Neural crest cell (in vitro differentiated cells): ENCODE measurements at regions not wholly inside any gene's neighbourhood (a gene's known extent, or its start where the extent isn't known, plus 50 kb on each side); places are given as distances from the start of the nearest gene placed in this dataset.

ENCODE experiments used
- DNase-seq: peaks from one replicate; pipeline ENCODE4 v3.0.0; 2021; ENCODE audit warnings: low read depth, mixed read lengths, low spot score
- H3K27ac Mint-ChIP-seq: one replicate; pipeline ENCODE4 v1.8.0; 2021; ENCODE audit warnings: mild to moderate bottlenecking, mixed read lengths; ENCODE audit not compliant: unreplicated experiment
- H3K27me3 Mint-ChIP-seq: 2 replicates; pipeline ENCODE4 v1.8.0; 2021; ENCODE audit warnings: low read depth, mild to moderate bottlenecking, mixed read lengths
- H3K36me3 Mint-ChIP-seq: 2 replicates; pipeline ENCODE4 v1.8.0; 2021; ENCODE audit warnings: low read depth, mild to moderate bottlenecking, mixed read lengths
- H3K4me1 Mint-ChIP-seq: 2 replicates; pipeline ENCODE4 v1.8.0; 2021; ENCODE audit warnings: mixed read lengths
- H3K4me3 Mint-ChIP-seq: one replicate; pipeline ENCODE4 v1.8.0; 2021; ENCODE audit warnings: mild to moderate bottlenecking, mixed read lengths
- H3K9me3 Mint-ChIP-seq: 2 replicates; pipeline ENCODE4 v1.8.0; 2021; ENCODE audit warnings: mixed read lengths
- CTCF ChIP-seq: fragments of 200-600 bp; sonication (generic); conservative IDR thresholded peaks from 2 replicates; pipeline ENCODE4 v1.5.0; 2021; ENCODE audit warnings: antibody characterized with exemption, mild to moderate bottlenecking

GRCh38 chr1:208743361-208743760 lies 499.2 kb upstream of the PLXNA2 start:
- no peak for TF ChIP-seq CTCF
- H3K36me3 Mint-ChIP-seq, result peaks cover 2% of the 10 kb centered on the region

DNA sequence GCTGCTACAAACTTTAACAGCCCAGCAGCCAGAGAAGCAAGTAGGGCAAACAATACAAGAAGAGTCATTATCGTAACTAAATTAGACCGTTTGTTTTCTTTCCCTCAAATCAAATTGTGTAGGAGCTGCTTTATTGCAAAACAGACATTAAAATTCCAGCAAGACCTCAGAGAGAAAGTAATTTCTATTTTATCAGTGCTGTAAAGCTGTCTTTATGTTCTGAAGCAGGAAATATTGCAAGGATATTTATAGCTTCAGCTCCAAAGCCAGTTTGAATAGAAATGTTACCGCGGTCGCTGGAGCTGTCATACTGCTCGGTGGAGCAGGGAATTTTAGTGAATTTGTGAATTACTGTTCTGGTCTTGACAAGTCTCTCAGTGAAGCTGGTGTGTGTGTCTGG lies 503.8 kb upstream of the PLXNA2 start:
- Mint-ChIP-seq H3K9me3 (peaks cover 8% of the 10 kb centered on the region), H3K4me1 (no peaks in the 10 kb centered on the region), H3K4me3 (no peak overlapping the region), H3K36me3 (no peaks in the 10 kb centered on the region), H3K27me3 (no peaks in the 10 kb centered on the region), H3K27ac (no peak overlapping the region)
- no peak for TF ChIP-seq CTCF
- no peak for DNase-seq

More at GRCh38 chr1:208743361-208743760, 499.2 kb upstream of the PLXNA2 start:
- H3K4me1 Mint-ChIP-seq, result no peaks in the 10 kb centered on the region
- DNase-seq, result no peak
- H3K4me3 Mint-ChIP-seq, result no peak overlapping the region
- H3K9me3 Mint-ChIP-seq, result peaks cover 11% of the 10 kb centered on the region
- H3K27me3 Mint-ChIP-seq, result no peaks in the 10 kb centered on the region
- H3K27ac Mint-ChIP-seq, result no peak overlapping the region

GRCh38 chr1:208748387-208749165 lies 504.4 kb upstream of the PLXNA2 start:
- no peaks in the 10 kb centered on the region for H3K27me3 Mint-ChIP-seq
- peaks cover 8% of the 10 kb centered on the region for H3K9me3 Mint-ChIP-seq
- no peak for TF ChIP-seq CTCF
- H3K4me1 Mint-ChIP-seq, result no peaks in the 10 kb centered on the region
- H3K27ac Mint-ChIP-seq, result no peak overlapping the region
- no peaks in the 10 kb centered on the region for H3K36me3 Mint-ChIP-seq
- DNase-seq, result no peak
- no peak overlapping the region for H3K4me3 Mint-ChIP-seq

- no peak for DNase-seq
- H3K4me3 Mint-ChIP-seq, result no peak overlapping the region
- H3K9me3 Mint-ChIP-seq, result no peaks in the 10 kb centered on the region
- no peak overlapping the region for H3K27ac Mint-ChIP-seq
- H3K36me3 Mint-ChIP-seq, result no peaks in the 10 kb centered on the region
- peaks cover 3% of the 10 kb centered on the region for H3K27me3 Mint-ChIP-seq
- no peak for TF ChIP-seq CTCF
- H3K4me1 Mint-ChIP-seq, result no peaks in the 10 kb centered on the region
Observed at GRCh38 chr1:208756339-208756981, 512.3 kb upstream of the PLXNA2 start.

DNA sequence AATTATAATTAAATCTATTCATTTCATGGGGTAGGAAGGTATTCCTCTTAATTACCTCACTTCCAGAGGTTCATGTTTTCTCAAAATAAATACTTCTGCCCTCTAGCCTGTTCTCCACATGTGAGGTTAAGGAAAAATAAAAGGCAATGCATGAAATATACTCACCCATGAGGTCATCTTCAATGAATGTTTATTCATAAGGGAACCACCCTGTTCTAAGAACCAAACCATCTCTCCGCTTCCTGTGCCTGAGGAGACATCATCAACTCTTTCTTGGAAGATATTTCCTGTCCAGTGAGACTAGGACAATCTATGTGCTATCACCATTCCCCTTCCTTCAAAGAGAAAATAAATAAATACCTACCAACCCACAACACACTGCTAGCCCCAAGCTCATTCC lies 513.7 kb upstream of the PLXNA2 start:
- H3K36me3 Mint-ChIP-seq, result no peaks in the 10 kb centered on the region
- H3K4me3 Mint-ChIP-seq, result no peak overlapping the region
- H3K27ac Mint-ChIP-seq, result no peak overlapping the region
- DNase-seq, result no peak
- no peaks in the 10 kb centered on the region for H3K9me3 Mint-ChIP-seq
- TF ChIP-seq CTCF, result no peak
- H3K4me1 Mint-ChIP-seq, result no peaks in the 10 kb centered on the region
- H3K27me3 Mint-ChIP-seq, result peaks cover 3% of the 10 kb centered on the region
